ENCODE measurements at regions not wholly inside any gene's neighbourhood (a gene's known extent, or its start where the extent isn't known, plus 50 kb on each side); places are given as distances from the start of the nearest gene placed in this dataset.

DNA sequence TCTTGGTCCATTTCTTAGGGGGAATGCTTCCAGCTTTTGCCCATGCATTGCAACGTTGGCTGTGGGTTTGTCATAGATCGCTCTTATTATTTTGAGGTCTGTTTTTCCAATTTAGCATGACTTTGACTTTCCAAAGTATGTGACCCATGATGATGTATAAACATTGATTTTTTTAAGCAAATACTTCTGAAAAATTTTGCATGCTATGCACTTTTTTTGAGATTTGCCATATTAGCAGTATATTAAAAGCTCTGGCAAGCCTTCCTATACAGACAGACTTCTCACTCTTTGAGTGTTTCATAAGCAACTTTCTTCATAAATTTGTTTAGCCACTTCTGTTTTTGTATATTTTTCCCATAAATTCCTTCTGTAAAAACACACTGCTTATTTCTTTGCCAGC lies 746.4 kb upstream of the LCORL start:
- Histone ChIP-seq H3K4me2 (ENCODE audit: control insufficient read depth, insufficient read depth) (no peak overlapping the region), H3K9me3 (replicated peaks; ENCODE audit: control insufficient read depth, insufficient read depth, low read length) (no peaks in the 10 kb centered on the region; the same call in 2 of the 3 replicates), H2AFZ (ENCODE audit: control insufficient read depth, low read depth, low read length) (no peak overlapping the region), H3K27me3 (replicated peaks in 1 of 2; ENCODE audit: control insufficient read depth in 2 of 2, insufficient read depth in 2 of 2, low read length in 1 of 2) (no peaks in the 10 kb centered on the region), H4K20me1 (ENCODE audit: control insufficient read depth, insufficient read depth) (no peaks in the 10 kb centered on the region), H3K4me1 (ENCODE audit: control insufficient read depth, insufficient read depth, low read length) (no peaks in the 10 kb centered on the region), H3K79me2 (ENCODE audit: control insufficient read depth, insufficient read depth, low read length) (no peaks in the 10 kb centered on the region), H3K9ac (ENCODE audit: control insufficient read depth, insufficient read depth, low read length) (no peak overlapping the region), H3K4me3 (no peak overlapping the region), H3K27ac (ENCODE audit: control insufficient read depth, insufficient read depth) (no peak overlapping the region), H3K36me3 (ENCODE audit: control insufficient read depth in 2 of 2, insufficient read depth in 2 of 2, low read length in 1 of 2) (no peaks in the 10 kb centered on the region)
- ChIA-PET POLR2A (no interaction called here), SMC1A (ENCODE audit: uncharacterized antibody, unreplicated experiment) (no interaction called here), CTCF (no interaction called here), RAD21 (ENCODE audit: unreplicated experiment) (no interaction called here)
- intact Hi-C loops (cut with micrococcal nuclease; ENCODE audit: unreplicated experiment), result no loop called here
- in situ Hi-C loops (cut with MboI), result no loop called here
- FAIRE-seq (no peak), DNase-seq (ENCODE audit: low read depth, low spot score) (no peak), ATAC-seq (no peak)
- 0% methylated on average over 2 of the region's 2 CpGs for WGBS (ENCODE audit: insufficient coverage, insufficient replicate concordance, low lambda C conversion rate, missing lambda C conversion rate)
- no TSS peak for BruUV-seq (replicated peaks)
- no peak for TF ChIP-seq CHD2 (IDR thresholded peaks at IDR 0.05; ENCODE audit: borderline replicate concordance, low read depth, low read length)
- TF ChIP-seq, protein P1, sequence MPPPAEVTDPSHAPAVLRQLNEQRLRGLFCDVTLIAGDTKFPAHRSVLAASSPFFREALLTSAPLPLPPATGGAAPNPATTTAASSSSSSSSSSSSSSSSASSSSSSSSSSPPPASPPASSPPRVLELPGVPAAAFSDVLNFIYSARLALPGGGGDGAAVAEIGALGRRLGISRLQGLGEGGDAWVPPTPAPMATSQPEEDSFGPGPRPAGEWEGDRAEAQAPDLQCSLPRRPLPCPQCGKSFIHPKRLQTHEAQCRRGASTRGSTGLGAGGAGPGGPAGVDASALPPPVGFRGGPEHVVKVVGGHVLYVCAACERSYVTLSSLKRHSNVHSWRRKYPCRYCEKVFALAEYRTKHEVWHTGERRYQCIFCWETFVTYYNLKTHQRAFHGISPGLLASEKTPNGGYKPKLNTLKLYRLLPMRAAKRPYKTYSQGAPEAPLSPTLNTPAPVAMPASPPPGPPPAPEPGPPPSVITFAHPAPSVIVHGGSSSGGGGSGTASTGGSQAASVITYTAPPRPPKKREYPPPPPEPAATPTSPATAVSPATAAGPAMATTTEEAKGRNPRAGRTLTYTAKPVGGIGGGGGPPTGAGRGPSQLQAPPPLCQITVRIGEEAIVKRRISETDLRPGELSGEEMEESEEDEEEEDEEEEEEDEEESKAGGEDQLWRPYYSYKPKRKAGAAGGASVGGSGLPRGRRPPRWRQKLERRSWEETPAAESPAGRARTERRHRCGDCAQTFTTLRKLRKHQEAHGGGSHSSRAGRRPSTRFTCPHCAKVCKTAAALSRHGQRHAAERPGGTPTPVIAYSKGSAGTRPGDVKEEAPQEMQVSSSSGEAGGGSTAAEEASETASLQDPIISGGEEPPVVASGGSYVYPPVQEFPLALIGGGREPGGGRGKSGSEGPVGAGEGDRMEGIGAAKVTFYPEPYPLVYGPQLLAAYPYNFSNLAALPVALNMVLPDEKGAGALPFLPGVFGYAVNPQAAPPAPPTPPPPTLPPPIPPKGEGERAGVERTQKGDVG (CRISPR knock-in tag; IDR thresholded peaks at IDR 0.05), result no peak
- no peak for TF ChIP-seq PML (IDR thresholded peaks at IDR 0.05; ENCODE audit: low read length)
- no peak for TF ChIP-seq MEF2A (IDR thresholded peaks at IDR 0.05; ENCODE audit: insufficient read depth, low read depth, low read length)
- no peak for TF ChIP-seq CEBPZ (IDR thresholded peaks at IDR 0.05; ENCODE audit: low read depth, low read length)
- no peak for TF ChIP-seq IRF4 (IDR thresholded peaks at IDR 0.05; ENCODE audit: low read depth, low read length)
- TF ChIP-seq SUZ12 (IDR thresholded peaks at IDR 0.05; ENCODE audit: unreplicated experiment), result no peak
- TF ChIP-seq, protein P2, sequence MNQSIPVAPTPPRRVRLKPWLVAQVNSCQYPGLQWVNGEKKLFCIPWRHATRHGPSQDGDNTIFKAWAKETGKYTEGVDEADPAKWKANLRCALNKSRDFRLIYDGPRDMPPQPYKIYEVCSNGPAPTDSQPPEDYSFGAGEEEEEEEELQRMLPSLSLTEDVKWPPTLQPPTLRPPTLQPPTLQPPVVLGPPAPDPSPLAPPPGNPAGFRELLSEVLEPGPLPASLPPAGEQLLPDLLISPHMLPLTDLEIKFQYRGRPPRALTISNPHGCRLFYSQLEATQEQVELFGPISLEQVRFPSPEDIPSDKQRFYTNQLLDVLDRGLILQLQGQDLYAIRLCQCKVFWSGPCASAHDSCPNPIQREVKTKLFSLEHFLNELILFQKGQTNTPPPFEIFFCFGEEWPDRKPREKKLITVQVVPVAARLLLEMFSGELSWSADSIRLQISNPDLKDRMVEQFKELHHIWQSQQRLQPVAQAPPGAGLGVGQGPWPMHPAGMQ (IDR thresholded peaks at IDR 0.05; ENCODE audit: borderline replicate concordance), result no peak
- TF ChIP-seq HDGF (IDR thresholded peaks at IDR 0.05), result no peak
- TF ChIP-seq, protein P3, sequence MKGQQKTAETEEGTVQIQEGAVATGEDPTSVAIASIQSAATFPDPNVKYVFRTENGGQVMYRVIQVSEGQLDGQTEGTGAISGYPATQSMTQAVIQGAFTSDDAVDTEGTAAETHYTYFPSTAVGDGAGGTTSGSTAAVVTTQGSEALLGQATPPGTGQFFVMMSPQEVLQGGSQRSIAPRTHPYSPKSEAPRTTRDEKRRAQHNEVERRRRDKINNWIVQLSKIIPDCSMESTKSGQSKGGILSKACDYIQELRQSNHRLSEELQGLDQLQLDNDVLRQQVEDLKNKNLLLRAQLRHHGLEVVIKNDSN (IDR thresholded peaks at IDR 0.05; ENCODE audit: borderline replicate concordance, extremely low read length, insufficient read depth, low read depth, low read length), result no peak
- no peak for TF ChIP-seq GABPA (IDR thresholded peaks at IDR 0.05; ENCODE audit: low read depth)
- no peak for TF ChIP-seq CBX5 (IDR thresholded peaks at IDR 0.05; ENCODE audit: low read depth)
- TF ChIP-seq ASH2L (IDR thresholded peaks at IDR 0.05; ENCODE audit: borderline replicate concordance, low read depth), result no peak
- TF ChIP-seq SMARCA5 (IDR thresholded peaks at IDR 0.05), result no peak
- TF ChIP-seq TCF3 (IDR thresholded peaks at IDR 0.05; ENCODE audit: borderline replicate concordance, insufficient read depth, low read depth, low read length), result no peak
- TF ChIP-seq SIN3A (IDR thresholded peaks at IDR 0.05; ENCODE audit: low read depth, low read length), result no peak

Data from GM12878 (cell line).